SK-N-SH treated with all-trans-retinoic acid at 6 μM for 48 hours (cell line): ENCODE measurements at regions not wholly inside any gene's neighbourhood (a gene's known extent, or its start where the extent isn't known, plus 50 kb on each side); places are given as distances from the start of the nearest gene placed in this dataset.

ENCODE experiments used
- CREB5 ChIP-seq: fragments of 250-450 bp; sonication (Bioruptor Pico); IDR thresholded peaks from 2 replicates; pipeline ENCODE4 v1.5.1; 2020; ENCODE audit warnings: low read depth, mild to moderate bottlenecking, moderate library complexity
- GLIS3 ChIP-seq: fragments of 250-450 bp; sonication (Bioruptor Pico); IDR thresholded peaks from 2 replicates; pipeline ENCODE4 v1.5.0; 2020; ENCODE audit warnings: mild to moderate bottlenecking, moderate library complexity
- OSR1 ChIP-seq: fragments of 250-450 bp; sonication (Bioruptor Pico); IDR thresholded peaks from 2 replicates; pipeline ENCODE4 v1.8.0; 2022; ENCODE audit warnings: moderate library complexity, mild to moderate bottlenecking, inconsistent platforms
- PATZ1 ChIP-seq: fragments of 250-450 bp; sonication (Bioruptor Pico); IDR thresholded peaks from 2 replicates; pipeline ENCODE4 v1.8.0; 2020; ENCODE audit warnings: mild to moderate bottlenecking, moderate library complexity, borderline replicate concordance
- PPARA ChIP-seq: fragments of 250-450 bp; sonication (Bioruptor Pico); IDR thresholded peaks from 2 replicates; pipeline ENCODE4 v1.5.0; 2020; ENCODE audit warnings: mild to moderate bottlenecking, borderline replicate concordance
- TCF4 ChIP-seq: fragments of 250-450 bp; sonication (Bioruptor Pico); IDR thresholded peaks from 2 replicates; pipeline ENCODE4 v1.8.0; 2021; ENCODE audit warnings: mild to moderate bottlenecking, moderate library complexity, borderline replicate concordance
- TOX ChIP-seq: fragments of 250-450 bp; sonication (Bioruptor Pico); IDR thresholded peaks from 2 replicates; pipeline ENCODE4 v1.8.0; 2021; ENCODE audit warnings: mild to moderate bottlenecking, moderate library complexity, borderline replicate concordance
- ZFP30 ChIP-seq: fragments of 450-650 bp; formaldehyde crosslinking; IDR thresholded peaks from 2 replicates; pipeline ENCODE4 v1.5.0; 2022; ENCODE audit warnings: mild to moderate bottlenecking, moderate library complexity

DNA sequence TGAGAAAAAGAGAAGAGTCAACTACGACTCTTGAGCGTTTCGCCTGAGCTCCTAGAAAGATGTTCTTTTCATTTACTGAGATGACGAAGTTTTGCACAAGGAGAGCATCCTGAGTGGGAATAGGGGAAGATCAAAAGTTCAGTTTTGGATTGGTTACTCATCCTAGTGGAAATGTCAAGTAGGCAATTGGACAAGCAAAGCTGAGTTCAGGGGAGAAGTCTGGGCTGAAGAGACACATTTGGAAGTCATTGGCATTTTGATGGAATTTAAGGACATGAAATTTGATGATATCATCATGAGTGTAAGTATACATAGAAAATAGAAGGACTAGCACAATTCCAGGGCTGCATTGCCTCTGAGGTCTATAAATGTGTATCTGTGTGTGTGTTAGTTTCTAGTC is 416.6 kb downstream of the RAD51AP2 start:
- TF ChIP-seq PPARA (CRISPR knock-in tag) (no peak), TOX (no peak), PATZ1 (CRISPR knock-in tag) (no peak), ZFP30 (CRISPR knock-in tag) (no peak), GLIS3 (CRISPR knock-in tag) (no peak), CREB5 (CRISPR knock-in tag) (no peak), TCF4 (CRISPR knock-in tag) (no peak), OSR1 (CRISPR knock-in tag) (no peak)
